GM06990 (cell line): ENCODE measurements at regions not wholly inside any gene's neighbourhood (a gene's known extent, or its start where the extent isn't known, plus 50 kb on each side); places are given as distances from the start of the nearest gene placed in this dataset.

Experiments used
- DNase-seq: peaks from one replicate; pipeline ENCODE4 v3.0.0-alpha.2; 2011; ENCODE audit not compliant: insufficient read length; ENCODE audit errors: extremely low read depth
- H3K27me3 ChIP-seq: replicated peaks from 2 replicates; pipeline ENCODE4 v1.6.0; 2011; ENCODE audit warnings: low read length; ENCODE audit not compliant: control insufficient read depth, insufficient read depth
- H3K36me3 ChIP-seq: 2 replicates; pipeline ENCODE4 v1.5.1; 2011; ENCODE audit warnings: low read length; ENCODE audit not compliant: control insufficient read depth, insufficient read depth
- H3K4me3 ChIP-seq: replicated peaks from 2 replicates; pipeline ENCODE4 v1.5.1; 2011; ENCODE audit warnings: low read depth, mild to moderate bottlenecking, control low read depth, low read length
- CTCF ChIP-seq: IDR thresholded peaks from 2 replicates; pipeline ENCODE4 v1.5.1; 2011; ENCODE audit warnings: low read length, control low read depth, mild to moderate bottlenecking, inconsistent platforms; ENCODE audit not compliant: insufficient read depth, poor library complexity, severe bottlenecking

- TF ChIP-seq CTCF: no peak
- H3K36me3 ChIP-seq: no peaks in the 10 kb centered on the region
- DNase-seq: no peak
- no peak overlapping the region for H3K4me3 ChIP-seq
- H3K27me3 ChIP-seq: no peaks in the 10 kb centered on the region
Measured at GRCh38 chr1:60952612-60953111, 129.7 kb upstream of the NFIA start.

GRCh38 chr1:60950224-60951063 lies 131.9 kb upstream of the NFIA start:
- no peak overlapping the region for H3K4me3 ChIP-seq
- DNase-seq: no peak
- H3K27me3 ChIP-seq: no peaks in the 10 kb centered on the region
- no peaks in the 10 kb centered on the region for H3K36me3 ChIP-seq
- no peak for TF ChIP-seq CTCF

- Histone ChIP-seq H3K27me3 (no peaks in the 10 kb centered on the region), H3K4me3 (no peak overlapping the region), H3K36me3 (no peaks in the 10 kb centered on the region)
- no peak for DNase-seq
- TF ChIP-seq CTCF: no peak
Measured at GRCh38 chr1:60949826-60950197, 132.5 kb upstream of the NFIA start.

- Histone ChIP-seq H3K4me3 (no peak overlapping the region), H3K27me3 (no peaks in the 10 kb centered on the region), H3K36me3 (no peaks in the 10 kb centered on the region)
- DNase-seq: no peak
- no peak for TF ChIP-seq CTCF
Measured at GRCh38 chr1:60949154-60949825, 133.1 kb upstream of the NFIA start.

GRCh38 chr1:60948486-60948885 lies 133.9 kb upstream of the NFIA start:
- no peaks in the 10 kb centered on the region for H3K27me3 ChIP-seq
- no peak for TF ChIP-seq CTCF
- no peak overlapping the region for H3K4me3 ChIP-seq

More at GRCh38 chr1:60948486-60948885, 133.9 kb upstream of the NFIA start:
- no peaks in the 10 kb centered on the region for H3K36me3 ChIP-seq
- DNase-seq: no peak
